ENCODE measurements at regions not wholly inside any gene's neighbourhood (a gene's known extent, or its start where the extent isn't known, plus 50 kb on each side); places are given as distances from the start of the nearest gene placed in this dataset.

DNA sequence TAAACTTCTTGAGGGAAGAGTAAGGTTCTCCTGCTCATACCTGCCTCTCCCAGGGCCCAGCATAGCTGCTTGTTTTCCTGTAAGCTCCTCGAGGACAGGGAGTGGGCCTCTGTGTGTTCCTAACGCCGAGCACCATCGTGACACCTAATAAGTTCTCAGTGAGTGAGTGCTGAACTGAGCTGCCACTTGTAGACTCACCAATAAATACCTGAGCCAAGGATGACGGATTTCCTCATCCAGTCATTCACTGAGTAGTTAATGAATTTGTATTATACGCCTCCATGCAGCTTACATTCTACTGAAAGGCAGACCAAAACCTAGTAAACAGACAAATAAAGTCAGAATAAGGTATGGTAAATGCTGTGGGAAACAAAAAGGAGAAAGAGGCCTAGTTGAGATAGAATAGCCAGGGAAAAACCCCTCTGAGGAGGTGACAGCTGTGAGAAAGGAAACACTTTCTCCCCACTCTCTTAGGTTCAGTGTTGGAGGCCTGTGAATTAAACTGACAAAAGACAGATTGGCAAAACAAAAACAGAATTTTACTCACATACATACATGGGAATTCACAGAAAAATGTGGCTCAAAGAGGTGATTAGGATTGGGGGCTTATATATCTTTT is 138.6 kb downstream of the B3GNT2 start:
- TF ChIP-seq POLR2A (IDR thresholded peaks at IDR 0.05), result no peak
- TF ChIP-seq, protein P1, sequence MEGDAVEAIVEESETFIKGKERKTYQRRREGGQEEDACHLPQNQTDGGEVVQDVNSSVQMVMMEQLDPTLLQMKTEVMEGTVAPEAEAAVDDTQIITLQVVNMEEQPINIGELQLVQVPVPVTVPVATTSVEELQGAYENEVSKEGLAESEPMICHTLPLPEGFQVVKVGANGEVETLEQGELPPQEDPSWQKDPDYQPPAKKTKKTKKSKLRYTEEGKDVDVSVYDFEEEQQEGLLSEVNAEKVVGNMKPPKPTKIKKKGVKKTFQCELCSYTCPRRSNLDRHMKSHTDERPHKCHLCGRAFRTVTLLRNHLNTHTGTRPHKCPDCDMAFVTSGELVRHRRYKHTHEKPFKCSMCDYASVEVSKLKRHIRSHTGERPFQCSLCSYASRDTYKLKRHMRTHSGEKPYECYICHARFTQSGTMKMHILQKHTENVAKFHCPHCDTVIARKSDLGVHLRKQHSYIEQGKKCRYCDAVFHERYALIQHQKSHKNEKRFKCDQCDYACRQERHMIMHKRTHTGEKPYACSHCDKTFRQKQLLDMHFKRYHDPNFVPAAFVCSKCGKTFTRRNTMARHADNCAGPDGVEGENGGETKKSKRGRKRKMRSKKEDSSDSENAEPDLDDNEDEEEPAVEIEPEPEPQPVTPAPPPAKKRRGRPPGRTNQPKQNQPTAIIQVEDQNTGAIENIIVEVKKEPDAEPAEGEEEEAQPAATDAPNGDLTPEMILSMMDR (IDR thresholded peaks at IDR 0.05 in 4 of 5, conservative IDR thresholded peaks at IDR 0.05 in 1 of 5), result no peak

Measured in gastrocnemius medialis (tissue), 4 donors.